NCI-H1105 (cell line): ENCODE measurements at regions not wholly inside any gene's neighbourhood (a gene's known extent, or its start where the extent isn't known, plus 50 kb on each side); places are given as distances from the start of the nearest gene placed in this dataset.
A peak's percentile ranks its signal among the peaks of the same experiment; 100 is the strongest.
"Not testable (repeated sequence)": the region's sequence is repeated elsewhere in the genome, so short reads cannot be mapped to it uniquely, and the experiment has no call there.

Source experiments
- DNase-seq: peaks from one replicate; lab custom pipeline; 2025; lab: John Stamatoyannopoulos, UW

DNA sequence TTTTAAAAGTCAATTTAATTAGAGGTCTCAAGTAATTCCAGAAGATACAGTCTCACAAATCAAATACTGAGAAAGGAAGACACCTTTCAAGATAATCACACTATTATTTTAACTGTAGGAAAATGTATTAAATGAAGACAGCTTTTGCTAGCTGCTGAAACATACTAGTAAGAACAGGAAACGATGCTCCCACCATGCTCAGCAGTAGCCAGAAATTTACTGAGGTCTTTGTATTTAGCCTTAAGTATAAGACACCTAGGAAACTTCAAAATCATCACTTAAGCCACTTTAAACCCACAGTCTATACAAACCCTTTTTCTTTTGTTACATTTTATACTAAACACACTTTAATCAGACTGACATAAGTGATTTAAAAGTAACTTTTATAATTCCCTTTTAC, 72.7 kb upstream of the NPIPB12 start:
- not testable (repeated sequence) for DNase-seq

DNA sequence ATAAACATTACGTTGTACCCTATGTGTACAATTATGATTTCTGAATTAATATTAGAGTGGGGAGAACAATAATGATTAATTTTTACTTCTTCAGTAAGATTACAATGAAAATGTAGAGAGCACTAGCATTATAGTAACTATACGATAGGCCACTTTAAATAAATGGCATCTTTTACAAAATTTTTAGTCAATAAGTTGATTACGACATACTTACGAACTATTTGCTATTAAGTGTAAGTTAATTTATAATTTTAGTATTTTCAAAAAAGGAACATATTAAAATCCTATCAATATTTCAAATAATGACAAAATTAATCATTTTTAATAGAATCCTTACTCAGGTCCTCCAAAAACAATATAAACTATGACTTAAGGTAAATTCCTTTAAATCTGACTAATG, 75.6 kb upstream of the NPIPB12 start:
- not testable (repeated sequence) for DNase-seq

DNA sequence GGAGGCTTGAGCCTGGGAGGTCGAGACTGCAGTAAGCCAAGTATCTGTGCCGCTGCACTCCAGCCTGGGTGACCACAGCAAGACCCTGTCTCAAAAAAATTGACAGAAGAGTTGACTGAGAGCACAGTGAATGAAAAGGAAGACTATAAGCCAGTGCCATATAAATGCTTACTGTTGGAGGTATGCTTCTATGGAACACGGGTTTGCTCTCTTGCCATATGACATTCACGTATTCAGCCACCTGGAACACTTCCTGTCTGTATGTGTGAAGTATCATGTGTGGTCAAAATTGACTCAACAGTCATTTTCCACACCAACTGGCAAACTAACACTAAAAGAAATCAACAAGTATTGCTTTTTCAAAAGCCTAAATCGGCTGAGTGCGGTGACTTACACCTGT, 71.1 kb upstream of the SPN start:
- not testable (repeated sequence) for DNase-seq

DNA sequence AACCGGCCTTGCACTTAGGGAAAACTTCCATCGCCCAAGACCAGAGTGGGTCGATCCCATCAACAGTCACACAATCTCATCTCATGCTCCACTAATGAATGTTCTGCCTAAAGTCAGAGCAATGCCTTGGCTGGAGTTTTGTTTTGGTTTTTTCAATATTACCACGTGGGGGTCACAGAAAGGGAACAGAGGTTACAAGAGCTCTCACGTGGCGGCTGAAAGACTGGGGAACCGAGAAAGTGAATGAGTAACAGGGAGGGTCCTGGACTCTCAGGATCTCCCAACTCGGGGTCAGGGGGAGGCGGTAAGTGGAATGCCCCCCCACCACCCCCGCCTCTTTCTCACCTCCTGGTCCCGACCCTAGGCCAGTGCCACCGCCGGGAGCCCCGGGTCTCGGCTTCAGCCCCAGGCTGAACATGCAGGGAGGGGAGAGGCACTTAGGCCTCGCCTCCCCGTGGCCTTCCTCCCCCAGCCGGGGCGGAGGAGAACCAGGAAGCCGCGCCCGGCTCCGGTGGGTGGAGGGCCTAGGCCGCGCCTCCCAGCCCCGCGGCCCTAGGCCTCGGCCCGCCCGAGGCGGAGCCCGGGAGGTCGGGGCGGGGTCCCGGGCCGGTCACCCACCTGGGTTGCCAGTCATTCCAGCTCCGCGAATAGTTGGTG, 68.7 kb upstream of the SPN start:
- not testable (repeated sequence) for DNase-seq

DNA sequence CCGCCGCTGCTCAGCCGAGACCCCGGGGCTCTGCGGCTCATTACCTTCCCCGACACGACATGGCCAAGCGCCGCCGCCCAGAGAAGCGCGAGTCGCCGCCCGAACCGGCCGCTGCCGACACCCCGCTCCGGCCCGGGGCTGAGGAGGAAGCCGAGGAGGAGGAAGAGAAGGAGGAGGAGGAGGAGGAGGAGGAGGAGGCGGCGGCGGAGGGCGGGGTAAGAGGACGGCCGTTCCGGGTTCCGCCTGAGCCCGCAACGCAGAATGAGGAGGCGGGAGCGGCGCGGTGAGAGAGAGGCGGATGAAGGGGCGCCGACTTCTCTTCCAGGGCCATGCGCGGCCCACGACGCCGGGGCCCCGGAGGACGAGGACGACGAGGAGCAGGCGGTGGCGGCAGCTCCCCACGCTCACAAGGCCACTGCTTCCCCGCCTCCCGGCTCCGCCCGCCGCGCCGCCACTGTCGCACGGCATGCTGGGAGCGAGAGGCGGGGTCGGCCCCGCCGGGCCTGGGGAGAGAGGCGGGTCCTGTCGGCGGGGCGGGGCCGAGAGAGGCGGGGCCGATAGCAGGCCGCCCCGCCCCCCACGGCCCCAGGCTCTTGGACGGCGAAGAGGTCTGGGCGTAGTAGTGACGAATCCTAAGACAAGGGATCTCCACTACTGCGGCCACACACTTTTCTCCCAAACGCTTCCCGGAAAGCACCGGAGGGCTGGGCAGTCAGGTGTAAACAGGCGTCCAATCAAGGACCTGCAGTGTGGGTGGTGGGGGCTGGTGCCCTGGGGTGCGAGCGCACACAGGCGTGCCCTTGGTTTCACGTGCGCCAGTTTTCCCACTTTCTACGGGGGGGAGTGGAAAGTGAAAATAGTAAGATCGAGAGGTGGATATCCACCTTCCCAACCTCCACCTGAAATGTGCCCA, 67.9 kb upstream of the SPN start:
- DNase-seq, result peak; percentile 66

DNA sequence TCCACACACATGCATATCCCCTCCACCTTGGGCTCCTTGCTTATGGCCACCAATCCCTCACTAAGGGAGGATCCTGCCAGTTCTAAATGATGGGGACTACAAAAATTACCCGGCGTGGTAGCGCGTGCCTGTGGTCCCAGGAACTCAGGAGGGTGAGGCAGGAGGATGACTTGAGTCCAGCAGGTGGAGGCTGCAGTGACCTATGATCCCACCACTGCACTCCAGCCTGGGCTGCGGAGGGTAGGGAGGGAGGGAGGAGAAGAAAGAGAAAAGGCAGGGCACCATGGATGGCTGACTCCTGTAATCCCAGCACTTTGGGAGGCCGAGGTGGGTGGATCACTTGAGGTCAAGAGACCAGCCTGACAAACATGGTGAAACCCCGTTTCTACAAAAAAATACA, 66.0 kb upstream of the SPN start:
- DNase-seq, result not testable (repeated sequence)

DNA sequence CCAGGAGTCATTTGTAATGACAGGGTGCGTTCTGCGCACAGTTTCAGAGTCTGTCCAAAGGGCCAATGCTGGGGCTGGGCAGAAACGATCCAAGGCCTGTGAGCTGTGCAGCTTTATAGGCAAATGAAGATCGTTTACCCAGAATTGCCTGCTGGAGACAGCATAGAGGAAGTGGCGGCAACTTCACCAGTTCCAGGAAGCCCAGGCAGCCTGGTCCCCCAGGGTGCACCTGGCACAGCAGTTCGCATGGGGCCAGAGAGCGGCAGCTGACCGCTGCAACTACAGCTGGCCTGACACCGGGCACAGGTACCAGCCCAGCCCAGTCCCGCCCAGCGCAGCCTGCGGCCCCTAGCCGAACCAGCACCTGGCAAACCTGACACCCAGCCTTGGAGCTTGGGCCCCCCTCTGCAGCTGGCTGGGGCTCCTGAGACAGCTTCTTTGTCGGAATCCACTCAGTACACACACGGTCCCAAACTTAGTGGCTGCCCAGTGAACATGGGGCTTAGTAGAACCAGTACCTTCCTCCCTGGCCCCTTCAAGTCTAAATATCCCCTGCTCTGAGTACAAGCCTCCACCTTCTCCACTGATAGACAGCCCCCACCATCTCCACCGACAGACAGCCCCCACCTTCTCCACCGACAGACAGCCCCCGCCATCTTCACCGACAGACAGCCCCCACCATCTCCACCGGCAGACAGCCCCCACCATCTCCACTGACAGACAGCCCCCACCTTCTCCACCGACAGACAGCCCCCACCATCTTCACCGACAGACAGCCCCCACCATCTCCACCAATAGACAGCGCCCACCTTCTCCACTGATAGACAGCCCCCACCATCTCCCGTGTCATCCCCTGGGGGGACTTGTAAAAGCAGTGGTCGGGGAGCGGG, 62.7 kb upstream of the SPN start:
- DNase-seq, result not testable (repeated sequence)

DNA sequence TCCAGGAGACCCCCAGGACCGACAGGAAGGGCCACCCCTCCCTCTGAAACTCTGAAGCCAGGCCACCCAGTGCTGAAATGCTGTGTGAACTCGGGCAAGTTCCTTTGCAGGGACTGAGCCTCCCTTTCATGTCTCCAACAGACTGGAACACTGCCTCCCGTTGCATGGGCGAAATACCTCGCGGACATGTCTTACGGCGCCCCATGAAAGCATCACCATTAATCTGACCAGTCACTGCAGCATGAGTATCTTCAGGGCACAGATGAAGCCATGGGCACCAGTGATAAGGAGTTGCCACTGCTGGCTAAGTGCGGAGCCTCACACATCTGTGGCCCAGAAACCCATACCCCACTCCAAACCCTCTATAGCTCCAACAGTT, 60.8 kb upstream of the SPN start:
- not testable (repeated sequence) for DNase-seq

DNA sequence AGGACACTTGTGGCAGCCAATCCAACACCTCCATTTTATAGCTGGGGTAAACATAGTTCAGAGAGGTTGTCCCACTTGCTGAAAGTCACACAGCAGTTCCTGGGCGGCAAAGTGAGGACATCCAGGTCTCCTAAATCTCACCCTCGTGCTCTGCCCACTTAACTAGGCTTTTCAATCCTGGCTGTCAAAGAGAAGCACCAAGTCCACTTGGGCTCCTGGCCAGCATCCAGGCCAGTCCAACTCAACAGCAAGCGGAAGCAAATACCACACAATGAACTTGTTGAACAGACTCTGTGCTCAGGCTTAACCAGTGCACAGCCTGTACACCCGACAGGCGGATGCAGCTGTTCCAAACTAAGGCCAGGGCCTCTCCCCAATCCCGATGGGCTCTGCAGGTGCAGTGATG, 60.4 kb upstream of the SPN start:
- DNase-seq, result not testable (repeated sequence)

DNA sequence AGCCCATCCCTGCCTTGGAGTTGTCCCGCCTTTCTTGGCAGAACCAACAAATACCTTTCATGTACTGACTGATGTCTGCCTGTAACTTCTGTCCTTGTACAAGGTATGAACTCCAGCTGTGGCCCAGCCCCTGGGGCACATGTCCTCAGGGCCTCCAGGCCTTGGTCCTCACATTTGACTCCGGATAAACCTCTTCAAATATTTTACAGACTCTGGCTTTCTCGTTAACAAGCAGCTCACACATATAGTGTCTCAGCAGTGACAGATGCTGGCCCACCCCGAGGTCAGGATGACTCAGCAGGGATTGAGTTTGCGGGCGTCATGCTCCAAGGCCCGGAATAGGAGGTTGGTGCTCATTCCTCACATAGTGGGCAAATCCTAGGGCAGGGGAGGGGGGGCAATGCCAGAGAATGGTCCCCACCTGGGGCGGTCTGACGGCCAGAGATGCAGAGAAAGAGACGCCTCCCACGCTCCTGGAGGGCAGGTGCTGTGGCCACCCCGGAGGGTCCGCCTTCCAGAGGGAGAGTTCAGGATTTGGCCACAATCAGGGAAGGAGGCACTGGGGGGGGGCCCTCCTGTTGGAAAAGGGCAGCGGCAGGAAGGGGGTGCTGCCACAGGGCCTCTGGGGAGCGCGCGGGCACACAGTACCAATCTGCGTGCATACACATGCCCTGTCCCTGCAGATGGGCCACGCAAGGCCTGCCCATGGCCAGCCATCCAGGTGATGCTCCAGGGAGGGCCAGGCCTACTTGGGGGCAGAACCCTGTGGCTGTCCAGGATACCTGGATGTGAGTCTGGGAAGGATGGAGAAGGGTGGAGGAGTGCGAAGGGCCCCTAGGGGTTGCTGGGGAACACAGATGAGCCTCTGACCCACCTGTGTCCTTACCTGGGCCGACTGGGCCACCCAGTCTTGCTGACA, 58.2 kb upstream of the SPN start:
- DNase-seq, result not testable (repeated sequence)

DNA sequence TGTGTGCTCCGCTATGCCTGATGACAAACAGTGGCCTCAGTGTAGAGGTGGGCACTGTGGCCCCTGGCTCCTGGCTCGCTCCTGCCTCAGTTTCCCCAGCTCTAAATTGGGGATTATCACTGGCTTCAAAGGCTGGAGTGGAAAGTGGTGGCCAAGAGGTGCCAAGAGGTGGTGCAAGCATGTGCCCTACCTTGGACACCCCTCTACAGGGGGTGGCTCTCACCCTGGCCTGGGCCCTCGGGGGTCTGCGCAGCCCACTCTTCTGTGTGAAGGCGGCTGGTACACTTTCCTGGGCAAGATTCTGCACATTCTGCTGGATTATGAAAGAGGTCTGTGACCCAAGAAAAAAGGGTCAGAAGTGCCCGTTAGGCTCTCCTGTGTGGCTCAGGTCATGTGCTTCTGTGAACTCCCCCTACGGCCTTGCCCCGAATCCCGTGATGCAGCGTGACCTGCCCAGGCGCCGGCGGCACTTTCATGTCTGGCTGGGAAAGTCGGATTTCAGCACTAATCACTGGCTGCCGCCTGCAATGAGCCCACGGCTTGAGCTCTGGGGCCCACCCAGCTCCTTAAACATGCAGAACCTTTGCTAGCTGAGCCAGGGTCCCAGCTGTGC, 57.3 kb upstream of the SPN start:
- not testable (repeated sequence) for DNase-seq

DNA sequence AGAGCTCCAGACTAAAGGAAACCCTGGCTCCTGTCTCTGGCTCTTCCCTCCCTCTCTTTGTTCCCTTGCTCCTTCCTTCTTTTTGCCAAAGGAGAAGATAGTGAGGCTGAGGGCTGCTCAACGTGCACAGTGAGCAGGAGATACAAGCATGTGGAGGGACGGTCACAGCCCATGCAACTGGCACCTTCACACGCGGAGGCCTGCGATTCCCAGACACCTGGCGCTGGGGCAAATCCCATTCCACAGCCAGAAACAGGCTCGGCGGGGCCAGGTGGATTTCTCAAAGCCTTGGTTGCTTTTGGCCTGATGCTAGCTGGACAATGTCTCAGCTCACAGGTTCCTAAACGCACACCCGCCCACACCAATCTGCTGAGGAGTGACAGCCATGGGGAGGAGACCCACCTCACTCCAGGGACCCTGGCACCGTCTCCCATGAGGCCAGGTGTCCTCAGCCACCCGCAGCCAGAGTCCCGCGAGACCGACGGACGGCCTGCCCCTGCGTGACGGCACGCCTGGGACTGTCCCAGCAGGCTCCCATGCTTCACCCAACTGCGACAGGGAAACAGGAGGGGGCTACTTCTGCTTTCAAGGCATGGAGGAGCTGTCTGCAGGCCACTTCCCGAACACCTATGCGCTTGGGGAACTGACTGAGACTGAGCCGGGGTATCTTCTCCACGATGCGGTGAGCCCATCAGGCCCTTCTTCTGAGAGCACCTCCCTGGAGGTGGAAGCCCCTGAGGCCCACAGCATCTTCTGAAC, 56.2 kb upstream of the SPN start:
- DNase-seq, result not testable (repeated sequence)

DNA sequence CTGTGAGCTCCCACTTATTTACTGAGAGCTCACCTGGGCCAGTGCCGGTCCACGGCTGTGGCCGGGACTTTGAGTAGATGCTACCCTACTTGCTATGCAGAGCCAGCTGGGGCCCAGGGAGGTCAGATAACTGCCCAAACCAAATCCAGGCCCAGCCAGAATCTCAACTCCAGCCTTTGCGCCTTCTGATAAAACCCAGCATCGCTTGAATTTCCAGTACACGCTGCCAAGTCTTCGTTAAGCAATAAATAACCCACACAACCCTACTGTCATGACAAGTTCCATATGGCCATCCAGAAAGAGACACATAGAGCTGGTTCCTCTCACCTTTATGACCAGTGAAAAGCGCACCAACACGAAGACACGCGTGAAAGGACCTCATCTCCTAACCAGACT, 55.6 kb upstream of the SPN start:
- not testable (repeated sequence) for DNase-seq

DNA sequence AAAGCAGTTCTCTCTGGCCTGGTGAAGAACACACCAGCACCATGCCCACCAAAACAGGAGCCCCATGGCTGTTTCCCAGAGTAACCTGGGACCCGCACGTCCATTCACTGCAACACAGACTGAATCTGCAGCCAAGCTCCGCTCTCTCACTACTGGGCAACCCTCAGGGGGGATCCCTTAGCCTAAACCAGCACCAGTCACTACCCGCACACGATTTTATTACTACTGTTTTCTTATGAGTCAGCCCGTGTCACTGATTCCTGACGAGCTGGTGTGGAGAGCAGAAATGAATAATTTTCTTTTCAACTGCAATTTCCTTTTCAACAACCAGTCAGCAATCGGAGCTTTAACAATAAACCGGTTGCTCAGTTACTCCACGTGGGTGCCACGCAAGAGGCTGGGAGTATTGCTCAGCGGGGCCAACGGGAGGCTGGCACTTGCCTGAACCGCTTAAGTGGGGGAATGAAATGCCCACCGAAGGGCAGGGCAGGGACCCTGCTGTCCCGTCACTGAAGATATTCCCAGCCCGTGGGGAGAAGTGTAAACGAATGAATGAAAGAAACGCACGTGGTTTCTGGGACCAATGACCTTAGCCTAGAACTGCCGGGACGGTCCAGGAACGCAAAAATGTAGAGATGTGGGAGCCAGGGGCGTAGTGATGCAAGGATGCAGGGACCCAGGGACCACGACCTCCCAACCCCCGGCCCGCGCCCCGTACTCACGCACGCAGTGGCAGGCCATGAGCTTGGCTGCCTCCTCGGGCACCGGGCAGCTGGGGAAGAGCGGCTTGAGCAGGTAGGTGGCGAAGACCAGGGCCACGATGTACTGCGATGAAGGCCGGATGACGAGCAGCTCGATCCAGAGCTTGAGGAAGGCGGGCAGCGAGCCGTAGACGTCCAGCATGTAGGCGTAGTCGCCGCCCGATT, 50.4 kb upstream of the SPN start:
- DNase-seq, result not testable (repeated sequence)
